Upper lobe of left lung (tissue), 6 donors: ENCODE measurements at regions not wholly inside any gene's neighbourhood (a gene's known extent, or its start where the extent isn't known, plus 50 kb on each side); places are given as distances from the start of the nearest gene placed in this dataset.

Experiments used
- ATAC-seq, 2 donors: fragments of 200-7000 bp; cut with Tn5 transposase; one replicate each; pipeline ENCODE4 v1.9.1; 2022; ENCODE audit warnings: mild to moderate bottlenecking in 2 of 2, moderate library complexity in 2 of 2; ENCODE audit not compliant: low FRiP score in 2 of 2
- DNase-seq, 2 donors: peaks; one replicate each; pipeline ENCODE4 v3.0.0-alpha.2; 2019 to 2020
- H3K27ac ChIP-seq, 4 donors: fragments of 200-600 bp; sonication (generic); one replicate each; pipeline ENCODE4 v1.5.1; 2016 to 2019
- H3K27me3 ChIP-seq, 4 donors: fragments of 200-600 bp; sonication (generic); one replicate each; pipeline ENCODE4 v1.5.1; 2017 to 2019
- H3K36me3 ChIP-seq, 4 donors: fragments of 200-600 bp; sonication (generic); one replicate each; pipeline ENCODE4 v1.5.1; 2016 to 2019
- H3K4me1 ChIP-seq, 4 donors: fragments of 200-600 bp; sonication (generic); one replicate each; pipeline ENCODE4 v1.5.1; 2018 to 2019
- H3K4me3 ChIP-seq, 4 donors: fragments of 200-600 bp; sonication (generic); one replicate each; pipeline ENCODE4 v1.5.1; 2017 to 2019; ENCODE audit warnings: mild to moderate bottlenecking in 2 of 4, moderate library complexity in 1 of 4
- H3K9me3 ChIP-seq, 4 donors: fragments of 200-600 bp; sonication (generic); one replicate each; pipeline ENCODE4 v1.5.1; 2018 to 2019
- CTCF ChIP-seq, 6 experiments: fragments of 450-650 bp in 4 of 6; fragments of 200-600 bp in 2 of 6; sonication (generic) in 2 of 6; IDR thresholded peaks; one replicate each; pipeline ENCODE4 v1.5.1; 2016 to 2019; ENCODE audit warnings: antibody characterized with exemption in 6 of 6
- EP300 ChIP-seq, 4 donors: sonication (generic); formaldehyde crosslinking; IDR thresholded peaks; one replicate each; pipeline ENCODE4 v1.5.1; 2017; ENCODE audit warnings: antibody characterized with exemption in 4 of 4, control low read depth in 2 of 4
- POLR2A ChIP-seq, 4 donors: fragments of 450-650 bp; IDR thresholded peaks; one replicate each; pipeline ENCODE4 v1.5.1; 2016 to 2017; ENCODE audit warnings: antibody characterized with exemption in 4 of 4, mild to moderate bottlenecking in 2 of 4
- POLR2AphosphoS5 ChIP-seq, 2 donors: sonication (generic); formaldehyde crosslinking; IDR thresholded peaks; one replicate each; pipeline ENCODE4 v1.5.1; 2017; ENCODE audit warnings: antibody characterized with exemption in 2 of 2
- WGBS, 2 donors: methylation state at CpG; one replicate each; pipeline ENCODE4 v1.1.5; 2017 to 2018; 5-methylcytosine and 5-hydroxymethylcytosine counted together
- donor health status: DM: no; HTN: no; CAD: no; lungs with moderate emphysema.
- donor health status: DM: no; HTN: yes; CAD: no; lungs with severe emphysema.

GRCh38 chr6:140209775-140210174, 835.3 kb upstream of the CITED2 start:
- Histone ChIP-seq H3K27me3 (no peaks in the 10 kb centered on the region), H3K4me3 (no peak overlapping the region), H3K4me1 (no peaks in the 10 kb centered on the region), H3K27ac (no peak overlapping the region), H3K36me3 (no peaks in the 10 kb centered on the region), H3K9me3 (no peaks in the 10 kb centered on the region)
- TF ChIP-seq POLR2A (IDR thresholded peaks at IDR 0.05), result no peak
- no peak for TF ChIP-seq POLR2AphosphoS5 (IDR thresholded peaks at IDR 0.05)
- no peak for TF ChIP-seq CTCF (IDR thresholded peaks at IDR 0.05)
- TF ChIP-seq EP300 (IDR thresholded peaks at IDR 0.05), result no peak
- DNase-seq (no peak), ATAC-seq (no peak)
- WGBS, 2 donors, result 72 to 75% methylated on average over 1 of the region's 1 CpG

GRCh38 chr6:140208286-140208685, 833.8 kb upstream of the CITED2 start:
- H3K9me3 ChIP-seq, result no peaks in the 10 kb centered on the region
- H3K4me3 ChIP-seq, result no peak overlapping the region
- H3K4me1 ChIP-seq, result peaks cover 0 to 9% (median 2%) of the 10 kb centered on the region in 4 donors
- ATAC-seq (no peak), DNase-seq (no peak)
- no peaks in the 10 kb centered on the region for H3K36me3 ChIP-seq
- no peak overlapping the region for H3K27ac ChIP-seq
- no peaks in the 10 kb centered on the region for H3K27me3 ChIP-seq
- 45 to 56% methylated on average over 5 of the region's 5 CpGs for WGBS, 2 donors
- TF ChIP-seq EP300 (IDR thresholded peaks at IDR 0.05), result no peak
- TF ChIP-seq POLR2AphosphoS5 (IDR thresholded peaks at IDR 0.05), result no peak
- no peak for TF ChIP-seq CTCF (IDR thresholded peaks at IDR 0.05)
- no peak for TF ChIP-seq POLR2A (IDR thresholded peaks at IDR 0.05)

- Histone ChIP-seq H3K4me1 (peaks cover 0 to 17% (median 10%) of the 10 kb centered on the region in 4 donors), H3K27ac (peak overlapping the region in 3 of 4 donors; percentile 36 to 54 (median 42)), H3K36me3 (no peaks in the 10 kb centered on the region), H3K4me3 (no peak overlapping the region), H3K9me3 (no peaks in the 10 kb centered on the region), H3K27me3 (no peaks in the 10 kb centered on the region)
- ATAC-seq (no peak), DNase-seq (peak in 1 of 2 donors; percentile 19)
- TF ChIP-seq POLR2AphosphoS5 (IDR thresholded peaks at IDR 0.05) (no peak), EP300 (IDR thresholded peaks at IDR 0.05) (no peak), POLR2A (IDR thresholded peaks at IDR 0.05) (no peak), CTCF (IDR thresholded peaks at IDR 0.05) (no peak)
- 65 to 68% methylated on average over 12 of the region's 12 CpGs for WGBS, 2 donors
Measured at GRCh38 chr6:140205795-140206593, 831.5 kb upstream of the CITED2 start.

- no peak for DNase-seq
- TF ChIP-seq POLR2A (IDR thresholded peaks at IDR 0.05) (no peak), POLR2AphosphoS5 (IDR thresholded peaks at IDR 0.05) (no peak), EP300 (IDR thresholded peaks at IDR 0.05) (no peak), CTCF (IDR thresholded peaks at IDR 0.05) (no peak)
- H3K4me3 ChIP-seq, result no peak overlapping the region
- no peak for ATAC-seq
- H3K9me3 ChIP-seq, result no peaks in the 10 kb centered on the region
- no peaks in the 10 kb centered on the region for H3K27me3 ChIP-seq
- H3K27ac ChIP-seq, result peak overlapping the region in 1 of 4 donors; percentile 16
- no peaks in the 10 kb centered on the region for H3K36me3 ChIP-seq
- peaks cover 0 to 17% (median 10%) of the 10 kb centered on the region in 4 donors for H3K4me1 ChIP-seq
Measured at GRCh38 chr6:140204154-140204553, 829.7 kb upstream of the CITED2 start.
